GM12891 (cell line): ENCODE measurements at regions not wholly inside any gene's neighbourhood (a gene's known extent, or its start where the extent isn't known, plus 50 kb on each side); places are given as distances from the start of the nearest gene placed in this dataset.

Experiments
- POLR2A ChIP-seq: IDR thresholded peaks from 2 replicates; pipeline ENCODE4 v1.6.1; 2011; ENCODE audit warnings: low read depth, low read length, control low read depth
- TAF1 ChIP-seq: IDR thresholded peaks from 2 replicates; pipeline ENCODE4 v1.6.1; 2011; ENCODE audit warnings: low read depth, low read length, control low read depth

DNA sequence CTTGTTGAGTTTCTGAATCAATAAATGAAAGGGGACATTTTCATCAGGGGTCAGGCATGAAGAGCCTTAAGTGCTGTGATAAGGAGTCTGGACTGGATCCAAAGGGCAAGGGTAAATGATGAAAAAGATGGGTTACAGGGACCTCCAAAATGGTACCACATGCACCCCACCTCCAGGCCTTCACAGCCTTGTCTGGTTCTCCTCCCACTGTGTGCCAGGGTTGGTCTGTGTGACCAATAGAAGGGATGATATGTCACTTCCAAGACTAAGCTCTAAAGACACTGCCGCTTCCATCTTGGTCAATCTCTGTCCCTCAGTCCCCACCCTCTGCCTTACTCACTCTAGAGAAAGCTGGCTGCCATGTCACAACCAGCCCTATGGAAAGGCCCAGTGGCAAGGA is 140.6 kb downstream of the ZNF281 start:
- no peak for TF ChIP-seq POLR2A
- TF ChIP-seq TAF1: no peak
